Panc1 (cell line): ENCODE measurements at regions not wholly inside any gene's neighbourhood (a gene's known extent, or its start where the extent isn't known, plus 50 kb on each side); places are given as distances from the start of the nearest gene placed in this dataset.

Source experiments
- ATAC-seq: fragments of 200-7000 bp; cut with Tn5 transposase; 2 replicates; pipeline ENCODE4 v1.9.1; 2020; ENCODE audit warnings: mild to moderate bottlenecking, moderate library complexity
- BruUV-seq: library from RNA; stranded (reverse); fragments of 400-500 nt; replicated peaks from 2 replicates; lab custom pipeline; 2021; lab: Mats Ljungman, UMichigan
- CTCF ChIA-PET: fragments of 300-600 bp; sonication (Branson Sonifier 250); formaldehyde crosslinking; loops from one replicate; lab custom pipeline; 2022; ENCODE audit warnings: antibody characterized with exemption; lab: Charles Lee
- POLR2A ChIA-PET: fragments of 300-600 bp; sonication (Branson Sonifier 250); formaldehyde crosslinking; loops from one replicate; lab custom pipeline; 2022; ENCODE audit warnings: antibody characterized with exemption; lab: Charles Lee
- DNase-seq: peaks from one replicate; pipeline ENCODE4 v3.0.0-alpha.2; 2010; ENCODE audit warnings: low read depth, low spot score
- H3K27ac ChIP-seq: 2 replicates; pipeline ENCODE4 v1.5.1; 2011; ENCODE audit warnings: mild to moderate bottlenecking, low read length, inconsistent platforms
- H3K27me3 ChIP-seq: fragments of 200-500 bp; sonication (Bioruptor generic); 2 replicates; pipeline ENCODE4 v1.6.0; 2014; ENCODE audit warnings: low read length, inconsistent platforms; ENCODE audit not compliant: control insufficient read depth, insufficient read depth
- H3K36me3 ChIP-seq: fragments of 200-500 bp; sonication (Bioruptor generic); 2 replicates; pipeline ENCODE4 v1.5.1; 2014; ENCODE audit warnings: inconsistent platforms, mild to moderate bottlenecking, low read length, moderate library complexity; ENCODE audit not compliant: control insufficient read depth, insufficient read depth
- H3K4me1 ChIP-seq: 2 replicates; pipeline ENCODE4 v1.5.1; 2011; ENCODE audit warnings: inconsistent platforms, mild to moderate bottlenecking, low read length, moderate library complexity; ENCODE audit not compliant: control insufficient read depth, insufficient read depth
- H3K4me3 ChIP-seq, 2 experiments: 2 replicates each; pipeline ENCODE4 v1.5.1; 2011 to 2012; ENCODE audit warnings: low read depth in 2 of 2, low read length in 2 of 2, mild to moderate bottlenecking in 2 of 2, inconsistent platforms in 1 of 2, moderate library complexity in 1 of 2
- H3K9me3 ChIP-seq: fragments of 200-500 bp; sonication (Bioruptor generic); 2 replicates; pipeline ENCODE4 v1.5.1; 2014; ENCODE audit warnings: low read depth, mild to moderate bottlenecking, inconsistent platforms, low read length, moderate library complexity; ENCODE audit not compliant: control insufficient read depth, insufficient read depth
- CTCF ChIP-seq: fragments of 450-650 bp; IDR thresholded peaks from 2 replicates; pipeline ENCODE4 v1.5.1; 2017; ENCODE audit warnings: mild to moderate bottlenecking
- POLR2AphosphoS5 ChIP-seq: IDR thresholded peaks from 2 replicates; pipeline ENCODE4 v1.6.1; 2012; ENCODE audit warnings: mild to moderate bottlenecking, low read depth, low read length, moderate library complexity
- REST ChIP-seq, 2 experiments: IDR thresholded peaks; 2 replicates each; pipeline ENCODE4 v1.6.1; 2011 to 2012; ENCODE audit warnings: low read depth in 2 of 2, control low read depth in 1 of 2, low read length in 1 of 2, mild to moderate bottlenecking in 1 of 2, moderate library complexity in 1 of 2; ENCODE audit not compliant: insufficient read depth in 1 of 2
- SIN3A ChIP-seq: IDR thresholded peaks from 2 replicates; pipeline ENCODE4 v1.6.1; 2012; ENCODE audit warnings: low read depth, mild to moderate bottlenecking, low read length, moderate library complexity, borderline replicate concordance; ENCODE audit not compliant: insufficient read depth
- TCF7L2 ChIP-seq: IDR thresholded peaks from 2 replicates; pipeline ENCODE4 v1.6.1; 2011; ENCODE audit warnings: mild to moderate bottlenecking, low read depth, low read length, inconsistent platforms
- in situ Hi-C: cut with HindIII; loops from 2 replicates; pipeline ENCODE4 v1.10.0; 2016; ENCODE audit warnings: low sequenced_read_pairs, low pct_unique_long_range_greater_than_20kb
- intact Hi-C: fragments of 100-400 bp; cut with micrococcal nuclease; formaldehyde crosslinking; loops from one replicate; pipeline ENCODE4 v1.10.0; 2022; ENCODE audit not compliant: unreplicated experiment

- in situ Hi-C loops = no loop called here
- no peak for TF ChIP-seq CTCF
- TF ChIP-seq POLR2AphosphoS5 = no peak
- ChIA-PET CTCF (no interaction called here), POLR2A (no interaction called here)
- Histone ChIP-seq H3K4me3 (no peak overlapping the region), H3K36me3 (no peaks in the 10 kb centered on the region), H3K9me3 (no peaks in the 10 kb centered on the region), H3K27me3 (no peaks in the 10 kb centered on the region), H3K4me1 (no peaks in the 10 kb centered on the region), H3K27ac (no peak overlapping the region)
- BruUV-seq = no TSS peak
- no peak for ATAC-seq
- DNase-seq = no peak
- intact Hi-C loops = no loop called here
Observed at GRCh38 chr3:162143180-162143579, 646.6 kb downstream of the OTOL1 start.

GRCh38 chr3:162147996-162148395 is 651.4 kb downstream of the OTOL1 start:
- Histone ChIP-seq H3K9me3 (no peaks in the 10 kb centered on the region), H3K4me1 (no peaks in the 10 kb centered on the region), H3K27ac (no peak overlapping the region), H3K36me3 (no peaks in the 10 kb centered on the region), H3K4me3 (no peak overlapping the region), H3K27me3 (no peaks in the 10 kb centered on the region)
- BruUV-seq = no TSS peak
- ATAC-seq (no peak), DNase-seq (no peak)
- CTCF ChIA-PET = no interaction called here
- intact Hi-C loops (no loop called here), in situ Hi-C loops (no loop called here)
- POLR2A ChIA-PET = no interaction called here
- TF ChIP-seq TCF7L2 (no peak), CTCF (no peak), SIN3A (no peak), REST (IDR thresholded peaks at IDR 0.05; ENCODE audit: insufficient read depth in 1 of 2, low read depth in 2 of 2, low read length in 1 of 2) (no peak), POLR2AphosphoS5 (no peak)

GRCh38 chr3:162150790-162151189 is 654.2 kb downstream of the OTOL1 start:
- no peak for ATAC-seq
- CTCF ChIA-PET = no interaction called here

More at GRCh38 chr3:162150790-162151189, 654.2 kb downstream of the OTOL1 start:
- H3K4me3 ChIP-seq = no peak overlapping the region
- no peak for TF ChIP-seq POLR2AphosphoS5
- TF ChIP-seq SIN3A = no peak
- TF ChIP-seq CTCF = no peak
- no peak for TF ChIP-seq REST (IDR thresholded peaks at IDR 0.05; ENCODE audit: insufficient read depth in 1 of 2, low read depth in 2 of 2, low read length in 1 of 2)
- TF ChIP-seq TCF7L2 = no peak
- BruUV-seq = no TSS peak
- no peak for DNase-seq
- no peak overlapping the region for H3K27ac ChIP-seq
- H3K27me3 ChIP-seq = no peaks in the 10 kb centered on the region
- H3K36me3 ChIP-seq = no peaks in the 10 kb centered on the region
- H3K9me3 ChIP-seq = no peaks in the 10 kb centered on the region
- POLR2A ChIA-PET = no interaction called here
- intact Hi-C loops = no loop called here
- in situ Hi-C loops = no loop called here
- no peaks in the 10 kb centered on the region for H3K4me1 ChIP-seq
